BLaER1 (cell line): ENCODE measurements at regions not wholly inside any gene's neighbourhood (a gene's known extent, or its start where the extent isn't known, plus 50 kb on each side); places are given as distances from the start of the nearest gene placed in this dataset.
A peak's percentile ranks its signal among the peaks of the same experiment; 100 is the strongest.

Source experiments
- H3K27ac ChIP-seq: shearing (Covaris generic); formaldehyde crosslinking; 2 replicates; pipeline ENCODE4 v1.8.1; 2022
- H3K27me3 ChIP-seq: shearing (Covaris generic); formaldehyde crosslinking; 2 replicates; pipeline ENCODE4 v1.8.1; 2022
- H3K36me3 ChIP-seq: shearing (Covaris generic); formaldehyde crosslinking; 2 replicates; pipeline ENCODE4 v1.8.1; 2022
- H3K4me1 ChIP-seq: shearing (Covaris generic); formaldehyde crosslinking; 2 replicates; pipeline ENCODE4 v1.8.1; 2022
- H3K4me2 ChIP-seq: shearing (Covaris generic); formaldehyde crosslinking; 2 replicates; pipeline ENCODE4 v1.8.1; 2022
- H3K4me3 ChIP-seq: shearing (Covaris generic); formaldehyde crosslinking; 2 replicates; pipeline ENCODE4 v1.8.1; 2022
- H3K9ac ChIP-seq: shearing (Covaris generic); formaldehyde crosslinking; 2 replicates; pipeline ENCODE4 v1.8.1; 2022
- H3K9me3 ChIP-seq: shearing (Covaris generic); formaldehyde crosslinking; 2 replicates; pipeline ENCODE4 v1.8.1; 2022
- H4K20me1 ChIP-seq: shearing (Covaris generic); formaldehyde crosslinking; 2 replicates; pipeline ENCODE4 v1.8.1; 2022
- Cebpa-rat ChIP-seq: shearing (Covaris generic); IDR thresholded peaks from 2 replicates; pipeline ENCODE4 v1.8.1; 2022

GRCh38 chr1:29861446-29861845, 625.1 kb downstream of the PTPRU start:
- no peak for TF ChIP-seq Cebpa-rat
- Histone ChIP-seq H4K20me1 (no peaks in the 10 kb centered on the region), H3K9ac (no peak overlapping the region), H3K36me3 (no peaks in the 10 kb centered on the region), H3K27me3 (no peaks in the 10 kb centered on the region), H3K27ac (no peak overlapping the region), H3K9me3 (peaks cover 32% of the 10 kb centered on the region), H3K4me3 (no peak overlapping the region), H3K4me1 (peaks cover 1% of the 10 kb centered on the region; the same call in 1 of the 2 replicates), H3K4me2 (no peak overlapping the region)

- Histone ChIP-seq H3K4me2 (no peak overlapping the region), H4K20me1 (no peaks in the 10 kb centered on the region), H3K4me3 (no peak overlapping the region), H3K4me1 (peaks cover 9% of the 10 kb centered on the region), H3K9me3 (peaks cover 32% of the 10 kb centered on the region), H3K27me3 (no peaks in the 10 kb centered on the region), H3K36me3 (no peaks in the 10 kb centered on the region), H3K27ac (no peak overlapping the region), H3K9ac (no peak overlapping the region)
- TF ChIP-seq Cebpa-rat: no peak
Measured at GRCh38 chr1:29860681-29861080, 624.4 kb downstream of the PTPRU start.

DNA sequence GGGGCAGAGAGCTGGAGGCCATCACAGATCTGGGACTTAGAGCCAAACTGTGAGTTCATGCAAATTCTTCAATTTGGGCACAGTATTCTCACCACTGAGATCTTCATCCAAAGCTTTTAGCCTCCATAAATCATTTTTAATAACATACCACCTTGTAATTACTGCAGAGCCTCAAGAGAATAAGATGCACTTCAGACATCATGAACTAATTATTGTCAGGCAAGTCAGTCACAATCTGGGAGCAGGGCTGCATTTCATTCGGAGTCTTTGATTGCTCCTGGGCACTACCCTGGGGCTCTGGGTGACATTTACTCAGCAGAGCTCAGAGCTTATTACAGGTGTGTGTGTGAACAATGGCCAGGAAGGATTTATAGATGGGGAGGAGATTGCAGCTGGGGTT, 623.7 kb downstream of the PTPRU start:
- no peak overlapping the region for H3K9ac ChIP-seq
- H3K4me3 ChIP-seq: no peak overlapping the region
- H3K27me3 ChIP-seq: no peaks in the 10 kb centered on the region
- no peaks in the 10 kb centered on the region for H3K36me3 ChIP-seq
- no peak for TF ChIP-seq Cebpa-rat
- peaks cover 15% of the 10 kb centered on the region for H3K4me1 ChIP-seq
- H3K4me2 ChIP-seq: no peak overlapping the region
- no peak overlapping the region for H3K27ac ChIP-seq
- peaks cover 32% of the 10 kb centered on the region for H3K9me3 ChIP-seq
- no peaks in the 10 kb centered on the region for H4K20me1 ChIP-seq

- no peak overlapping the region for H3K27ac ChIP-seq
- H3K36me3 ChIP-seq: no peaks in the 10 kb centered on the region
- no peak overlapping the region for H3K9ac ChIP-seq
- H3K27me3 ChIP-seq: no peaks in the 10 kb centered on the region
- H3K4me1 ChIP-seq: peaks cover 20% of the 10 kb centered on the region
- H3K9me3 ChIP-seq: peaks cover 32% of the 10 kb centered on the region
- no peak overlapping the region for H3K4me3 ChIP-seq
- no peak for TF ChIP-seq Cebpa-rat
- no peaks in the 10 kb centered on the region for H4K20me1 ChIP-seq
- H3K4me2 ChIP-seq: no peak overlapping the region
Measured at GRCh38 chr1:29859126-29859525, 622.8 kb downstream of the PTPRU start.

- Histone ChIP-seq H3K4me1 (peaks cover 24% of the 10 kb centered on the region), H3K9me3 (peaks cover 32% of the 10 kb centered on the region), H3K36me3 (no peaks in the 10 kb centered on the region), H4K20me1 (no peaks in the 10 kb centered on the region), H3K27me3 (no peaks in the 10 kb centered on the region), H3K4me2 (no peak overlapping the region), H3K4me3 (no peak overlapping the region), H3K9ac (no peak overlapping the region), H3K27ac (no peak overlapping the region)
- TF ChIP-seq Cebpa-rat: no peak
Measured at GRCh38 chr1:29858646-29859045, 622.3 kb downstream of the PTPRU start.

GRCh38 chr1:29856340-29857114, 620.2 kb downstream of the PTPRU start:
- no peak overlapping the region for H3K4me3 ChIP-seq
- no peaks in the 10 kb centered on the region for H3K27me3 ChIP-seq
- no peak overlapping the region for H3K9ac ChIP-seq
- H3K4me2 ChIP-seq: peak overlapping the region; percentile 75
- peaks cover 22% of the 10 kb centered on the region for H3K9me3 ChIP-seq
- no peak for TF ChIP-seq Cebpa-rat
- H4K20me1 ChIP-seq: no peaks in the 10 kb centered on the region
- peaks cover 45% of the 10 kb centered on the region for H3K4me1 ChIP-seq
- no peak overlapping the region for H3K27ac ChIP-seq
- no peaks in the 10 kb centered on the region for H3K36me3 ChIP-seq

DNA sequence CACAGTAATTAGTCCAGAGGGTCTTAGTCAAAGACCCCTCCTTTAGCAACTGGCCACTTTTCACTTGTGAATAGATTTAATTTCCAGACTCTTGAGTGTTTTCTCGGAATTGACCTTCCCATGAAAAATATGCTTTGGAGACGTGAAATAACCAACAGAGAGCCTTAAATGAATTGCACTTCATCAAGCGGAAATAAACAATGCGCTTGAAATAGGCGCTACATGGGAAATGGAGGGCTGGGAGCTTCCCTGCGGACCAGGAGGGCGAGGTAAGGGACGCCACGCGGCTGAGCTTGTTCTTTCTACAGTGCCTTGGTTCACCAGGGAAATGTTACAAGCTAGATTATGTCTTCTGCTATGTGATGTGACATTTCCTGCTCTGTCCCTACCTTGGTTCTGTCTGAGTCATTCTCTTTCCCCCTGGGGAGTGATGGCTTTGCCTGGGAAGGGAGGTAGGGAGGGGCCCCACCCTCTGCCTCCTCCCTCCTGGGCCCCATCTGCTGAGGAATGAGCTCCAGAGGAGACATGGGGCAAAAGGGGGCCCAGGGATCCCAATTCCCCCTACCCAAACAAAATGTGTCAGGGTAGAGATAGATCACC, 619.3 kb downstream of the PTPRU start:
- Histone ChIP-seq H3K9me3 (peaks cover 13% of the 10 kb centered on the region), H3K9ac (no peak overlapping the region), H3K4me2 (peak overlapping the region; percentile 75), H3K27me3 (no peaks in the 10 kb centered on the region), H3K4me3 (no peak overlapping the region), H4K20me1 (no peaks in the 10 kb centered on the region), H3K27ac (no peak overlapping the region), H3K36me3 (no peaks in the 10 kb centered on the region), H3K4me1 (peaks cover 54% of the 10 kb centered on the region)
- TF ChIP-seq Cebpa-rat: no peak

- Histone ChIP-seq H3K27ac (no peak overlapping the region), H3K9me3 (peaks cover 4% of the 10 kb centered on the region), H3K9ac (no peak overlapping the region), H4K20me1 (no peaks in the 10 kb centered on the region), H3K27me3 (no peaks in the 10 kb centered on the region), H3K4me3 (no peak overlapping the region), H3K36me3 (no peaks in the 10 kb centered on the region), H3K4me1 (peaks cover 62% of the 10 kb centered on the region), H3K4me2 (peak overlapping the region; percentile 75)
- no peak for TF ChIP-seq Cebpa-rat
Measured at GRCh38 chr1:29854700-29855276, 618.5 kb downstream of the PTPRU start.

DNA sequence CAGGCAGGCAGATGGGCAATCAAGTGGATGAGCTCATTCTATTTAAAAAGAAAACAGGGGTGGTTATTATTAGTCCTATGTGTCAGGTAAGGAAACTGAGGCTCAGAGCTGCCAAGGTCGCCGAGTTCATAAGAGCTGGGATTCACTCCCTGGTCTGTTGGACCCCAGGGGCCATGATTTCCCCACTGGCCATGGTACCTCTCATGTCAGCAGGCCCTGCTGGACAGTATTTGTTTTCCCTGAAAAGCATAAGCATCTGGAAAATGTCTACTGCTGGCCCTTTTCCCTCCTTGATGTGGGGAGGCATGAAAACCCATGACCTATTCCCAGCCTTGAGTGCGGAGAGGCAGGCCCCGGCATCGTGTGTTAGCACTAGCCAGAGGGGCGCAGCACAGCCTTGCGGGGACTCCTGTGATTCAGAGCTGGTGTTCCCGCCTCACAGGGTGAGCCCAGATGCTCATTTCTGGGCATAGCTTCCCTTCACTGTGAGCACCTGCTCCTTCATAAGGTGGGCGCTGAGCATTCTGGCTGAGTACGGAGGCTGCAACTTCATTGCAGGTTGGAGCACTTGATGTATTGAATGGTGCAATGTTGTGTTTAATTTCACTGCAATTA, 617.5 kb downstream of the PTPRU start:
- Histone ChIP-seq H3K9ac (no peak overlapping the region), H3K27ac (no peak overlapping the region), H3K4me2 (no peak overlapping the region; the same call in 1 of the 2 replicates), H3K4me1 (peaks cover 72% of the 10 kb centered on the region), H3K27me3 (no peaks in the 10 kb centered on the region), H3K36me3 (no peaks in the 10 kb centered on the region), H3K4me3 (no peak overlapping the region), H3K9me3 (no peaks in the 10 kb centered on the region), H4K20me1 (no peaks in the 10 kb centered on the region)
- TF ChIP-seq Cebpa-rat: no peak

- Histone ChIP-seq H3K9me3 (no peaks in the 10 kb centered on the region), H3K4me3 (no peak overlapping the region), H3K9ac (no peak overlapping the region), H3K27ac (no peak overlapping the region), H3K27me3 (no peaks in the 10 kb centered on the region), H3K4me2 (peak overlapping the region; percentile 63; the same call in 1 of the 2 replicates), H4K20me1 (no peaks in the 10 kb centered on the region), H3K4me1 (peaks cover 80% of the 10 kb centered on the region), H3K36me3 (no peaks in the 10 kb centered on the region)
- TF ChIP-seq Cebpa-rat: no peak
Measured at GRCh38 chr1:29852248-29852647, 615.9 kb downstream of the PTPRU start.
